K562 (cell line): ENCODE measurements at regions not wholly inside any gene's neighbourhood (a gene's known extent, or its start where the extent isn't known, plus 50 kb on each side); places are given as distances from the start of the nearest gene placed in this dataset.

Experiments used
- ARID3A ChIP-seq: IDR thresholded peaks from 2 replicates; pipeline ENCODE4 v1.6.1; 2012; ENCODE audit warnings: low read depth, low read length, improper control_type of control experiment, borderline replicate concordance
- ATF4 ChIP-seq: fragments of 450-650 bp; formaldehyde crosslinking; IDR thresholded peaks from 2 replicates; pipeline ENCODE4 v1.4.0; 2022; ENCODE audit warnings: mild to moderate bottlenecking, moderate library complexity
- BRF2 ChIP-seq: IDR thresholded peaks from 3 replicates; pipeline ENCODE4 v1.6.1; 2011; ENCODE audit warnings: borderline replicate concordance, mild to moderate bottlenecking; ENCODE audit not compliant: insufficient read length, insufficient read depth
- CUX1 ChIP-seq: fragments of 200-800 bp; sonication (Bioruptor generic); IDR thresholded peaks from 2 replicates; pipeline ENCODE4 v1.6.1; 2016; ENCODE audit warnings: missing genetic modification characterization, missing compliant biosample characterization
- FOS ChIP-seq: IDR thresholded peaks from 3 replicates; pipeline ENCODE4 v1.6.1; 2011; ENCODE audit not compliant: insufficient read length; ENCODE audit errors: extremely low read depth
- HSF4 ChIP-seq: fragments of 250-450 bp; sonication (Bioruptor Pico); IDR thresholded peaks from 2 replicates; pipeline ENCODE4 v2.1.2; 2022; ENCODE audit warnings: mild to moderate bottlenecking, moderate library complexity, borderline replicate concordance
- MITF ChIP-seq: IDR thresholded peaks from 2 replicates; pipeline ENCODE4 v1.6.1; 2014; ENCODE audit warnings: antibody characterized with exemption
- RBM14 ChIP-seq: fragments of 200-400 bp; formaldehyde crosslinking; IDR thresholded peaks from 2 replicates; pipeline ENCODE4 v1.6.1; 2018; ENCODE audit warnings: low read depth, mild to moderate bottlenecking, low read length, moderate library complexity, borderline replicate concordance; ENCODE audit not compliant: insufficient read depth
- SIN3A ChIP-seq, 2 experiments: fragments of 150-350 bp in 1 of 2; IDR thresholded peaks; 2 replicates each; pipeline ENCODE4 v1.6.1; 2011 to 2016; ENCODE audit warnings: borderline replicate concordance in 2 of 2, low read depth in 2 of 2, low read length in 2 of 2, mild to moderate bottlenecking in 2 of 2, moderate library complexity in 2 of 2; ENCODE audit not compliant: control insufficient read depth in 1 of 2
- SMC3 ChIP-seq: conservative IDR thresholded peaks from 2 replicates; pipeline ENCODE4 v1.6.1; 2011; ENCODE audit warnings: low read depth, low read length, improper control_type of control experiment; ENCODE audit not compliant: insufficient read depth
- ZBED1 ChIP-seq: IDR thresholded peaks from 2 replicates; pipeline ENCODE4 v1.6.1; 2014

- no peak for TF ChIP-seq MITF
- TF ChIP-seq RBM14 = no peak
- TF ChIP-seq ATF4 (CRISPR knock-in tag) = no peak
- no peak for TF ChIP-seq ARID3A
- no peak for TF ChIP-seq CUX1 (CRISPR knock-in tag)
- no peak for TF ChIP-seq HSF4 (CRISPR knock-in tag)
- no peak for TF ChIP-seq SIN3A (IDR thresholded peaks at IDR 0.05; ENCODE audit: borderline replicate concordance in 2 of 2, control insufficient read depth in 1 of 2, low read depth in 2 of 2, low read length in 2 of 2)
- TF ChIP-seq ZBED1 = no peak
- no peak for TF ChIP-seq FOS
- no peak for TF ChIP-seq SMC3
- no peak for TF ChIP-seq BRF2
These were observed 92.5 kb upstream of the PITRM1 start (continued) for GRCh38 chr10:3265088-3265487.
